Liver (tissue), 8 donors: ENCODE measurements at regions not wholly inside any gene's neighbourhood (a gene's known extent, or its start where the extent isn't known, plus 50 kb on each side); places are given as distances from the start of the nearest gene placed in this dataset.

Experiments
- DNase-seq: peaks from one replicate; pipeline ENCODE4 v3.0.0-alpha.2; 2017; ENCODE audit warnings: low spot score
- H3K27ac ChIP-seq, 2 donors: one replicate each; pipeline ENCODE4 v1.7.0; 2013; ENCODE audit warnings: inconsistent platforms in 2 of 2, low read length in 2 of 2, control low read depth in 1 of 2, low read depth in 1 of 2, mild to moderate bottlenecking in 1 of 2
- H3K27me3 ChIP-seq, 4 donors: one replicate each; pipeline versions ENCODE4 v1.6.1 to v1.7.0; 2013; ENCODE audit warnings: low read length in 3 of 4, inconsistent platforms in 1 of 4, mild to moderate bottlenecking in 1 of 4, moderate library complexity in 1 of 4; ENCODE audit not compliant: control insufficient read depth in 4 of 4, insufficient read depth in 4 of 4
- H3K36me3 ChIP-seq, 4 donors: one replicate each; pipeline versions ENCODE4 v1.6.1 to v1.7.0; 2013; ENCODE audit warnings: low read length in 3 of 4, mild to moderate bottlenecking in 3 of 4, low read depth in 1 of 4, moderate library complexity in 1 of 4; ENCODE audit not compliant: control insufficient read depth in 4 of 4, insufficient read depth in 3 of 4
- H3K4me1 ChIP-seq, 4 donors: one replicate each; pipeline versions ENCODE4 v1.6.1 to v1.7.0; 2013; ENCODE audit warnings: low read length in 3 of 4, mild to moderate bottlenecking in 3 of 4, moderate library complexity in 1 of 4; ENCODE audit not compliant: control insufficient read depth in 4 of 4, insufficient read depth in 4 of 4
- H3K4me3 ChIP-seq, 3 donors: one replicate each; pipeline versions ENCODE4 v1.6.1 to v1.7.0; 2013; ENCODE audit warnings: low read length in 3 of 3, control low read depth in 1 of 3, low read depth in 1 of 3, mild to moderate bottlenecking in 1 of 3
- H3K9ac ChIP-seq, 2 donors: one replicate each; pipeline ENCODE4 v1.7.0; 2013; ENCODE audit warnings: low read length in 2 of 2, mild to moderate bottlenecking in 2 of 2, moderate library complexity in 2 of 2, control low read depth in 1 of 2, low read depth in 1 of 2
- H3K9me3 ChIP-seq, 4 donors: one replicate each; pipeline versions ENCODE4 v1.6.1 to v1.7.0; 2013; ENCODE audit warnings: low read length in 3 of 4; ENCODE audit not compliant: control insufficient read depth in 4 of 4
- EGR1 ChIP-seq, 2 donors: IDR thresholded peaks; 2 replicates each; pipeline ENCODE4 v1.6.1; 2016 to 2018; ENCODE audit warnings: antibody characterized with exemption in 2 of 2, low read depth in 2 of 2
- FOXA1 ChIP-seq: IDR thresholded peaks from 2 replicates; pipeline ENCODE4 v1.6.1; 2016; ENCODE audit warnings: antibody characterized with exemption
- FOXA2 ChIP-seq: IDR thresholded peaks from 2 replicates; pipeline ENCODE4 v1.6.1; 2016; ENCODE audit warnings: antibody characterized with exemption
- GABPA ChIP-seq, 2 donors: IDR thresholded peaks in 1 of 2; conservative IDR thresholded peaks in 1 of 2; 2 replicates each; pipeline ENCODE4 v1.6.1; 2016; ENCODE audit warnings: antibody characterized with exemption in 2 of 2, mild to moderate bottlenecking in 1 of 2, moderate library complexity in 1 of 2
- HNF4A ChIP-seq, 2 donors: conservative IDR thresholded peaks; 2 replicates each; pipeline ENCODE4 v1.6.1; 2016; ENCODE audit warnings: antibody characterized with exemption in 2 of 2, mild to moderate bottlenecking in 2 of 2
- HNF4G ChIP-seq: IDR thresholded peaks from 2 replicates; pipeline ENCODE4 v1.6.1; 2016; ENCODE audit warnings: antibody characterized with exemption
- JUND ChIP-seq, 2 donors: IDR thresholded peaks; 2 replicates each; pipeline ENCODE4 v1.6.1; 2016; ENCODE audit warnings: antibody characterized with exemption in 2 of 2
- MAX ChIP-seq: IDR thresholded peaks from 2 replicates; pipeline ENCODE4 v1.6.1; 2016; ENCODE audit warnings: antibody characterized with exemption
- NR2F2 ChIP-seq: IDR thresholded peaks from 2 replicates; pipeline ENCODE4 v1.6.1; 2016; ENCODE audit warnings: antibody characterized with exemption
- RAD21 ChIP-seq, 2 donors: IDR thresholded peaks; 2 replicates each; pipeline ENCODE4 v1.6.1; 2016; ENCODE audit warnings: antibody characterized with exemption in 2 of 2, mild to moderate bottlenecking in 2 of 2
- REST ChIP-seq: IDR thresholded peaks from 2 replicates; pipeline ENCODE4 v1.6.1; 2016; ENCODE audit warnings: antibody characterized with exemption, mild to moderate bottlenecking
- RXRA ChIP-seq, 2 donors: IDR thresholded peaks; 2 replicates each; pipeline ENCODE4 v1.6.1; 2017 to 2018; ENCODE audit warnings: antibody characterized with exemption in 2 of 2, mild to moderate bottlenecking in 1 of 2
- SP1 ChIP-seq: IDR thresholded peaks from 2 replicates; pipeline ENCODE4 v1.6.1; 2018; ENCODE audit warnings: antibody characterized with exemption, mild to moderate bottlenecking
- TAF1 ChIP-seq: conservative IDR thresholded peaks from 2 replicates; pipeline ENCODE4 v1.6.1; 2016; ENCODE audit warnings: antibody characterized with exemption, mild to moderate bottlenecking
- YY1 ChIP-seq: IDR thresholded peaks from 2 replicates; pipeline ENCODE4 v1.6.1; 2016; ENCODE audit warnings: antibody characterized with exemption, mild to moderate bottlenecking
- ZBTB33 ChIP-seq: IDR thresholded peaks from 2 replicates; pipeline ENCODE4 v1.6.1; 2016; ENCODE audit warnings: antibody characterized with exemption
- WGBS: extraction: QIAGEN DNeasy Blood & Tissue Kit; methylation state at CpG from one replicate; pipeline ENCODE4 v1.1.7; 2013; 5-methylcytosine and 5-hydroxymethylcytosine counted together
- TF ChIP-seq, protein P1 (sequence below): IDR thresholded peaks from 2 replicates; pipeline ENCODE4 v1.6.1; 2016; ENCODE audit warnings: antibody characterized with exemption
- TF ChIP-seq, protein P2 (sequence below): fragments of 150-350 bp; IDR thresholded peaks from 2 replicates; pipeline ENCODE4 v1.5.1; 2017; ENCODE audit warnings: improper control_type of control experiment, low read depth, low read length; ENCODE audit not compliant: missing input control
- donor health status: healthy.
- donor health status: healthy.
- donor health status: healthy.
- donor health status: healthy.
- donor health status: healthy.

GRCh38 chr5:130815246-130815645 lies 349.8 kb downstream of the HINT1 start:
- Histone ChIP-seq H3K9ac (no peak overlapping the region), H3K36me3 (no peaks in the 10 kb centered on the region), H3K4me1 (no peaks in the 10 kb centered on the region), H3K27me3 (peaks cover 0 to 3% (median 0%) of the 10 kb centered on the region in 4 donors), H3K9me3 (no peaks in the 10 kb centered on the region), H3K4me3 (no peak overlapping the region), H3K27ac (no peak overlapping the region)
- TF ChIP-seq ZBTB33 (no peak), HNF4G (no peak), GABPA (IDR thresholded peaks at IDR 0.05 in 1 of 2, conservative IDR thresholded peaks at IDR 0.05 in 1 of 2) (no peak), HNF4A (conservative IDR thresholded peaks at IDR 0.05) (no peak), FOXA2 (no peak), MAX (no peak), EGR1 (IDR thresholded peaks at IDR 0.05; ENCODE audit: low read depth in 2 of 2) (no peak), NR2F2 (no peak), FOXA1 (no peak), TAF1 (no peak), REST (no peak), YY1 (no peak), JUND (IDR thresholded peaks at IDR 0.05) (no peak), RAD21 (IDR thresholded peaks at IDR 0.05) (no peak)
- TF ChIP-seq, protein P1, sequence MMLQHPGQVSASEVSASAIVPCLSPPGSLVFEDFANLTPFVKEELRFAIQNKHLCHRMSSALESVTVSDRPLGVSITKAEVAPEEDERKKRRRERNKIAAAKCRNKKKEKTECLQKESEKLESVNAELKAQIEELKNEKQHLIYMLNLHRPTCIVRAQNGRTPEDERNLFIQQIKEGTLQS, result no peak
- TF ChIP-seq, protein P2, sequence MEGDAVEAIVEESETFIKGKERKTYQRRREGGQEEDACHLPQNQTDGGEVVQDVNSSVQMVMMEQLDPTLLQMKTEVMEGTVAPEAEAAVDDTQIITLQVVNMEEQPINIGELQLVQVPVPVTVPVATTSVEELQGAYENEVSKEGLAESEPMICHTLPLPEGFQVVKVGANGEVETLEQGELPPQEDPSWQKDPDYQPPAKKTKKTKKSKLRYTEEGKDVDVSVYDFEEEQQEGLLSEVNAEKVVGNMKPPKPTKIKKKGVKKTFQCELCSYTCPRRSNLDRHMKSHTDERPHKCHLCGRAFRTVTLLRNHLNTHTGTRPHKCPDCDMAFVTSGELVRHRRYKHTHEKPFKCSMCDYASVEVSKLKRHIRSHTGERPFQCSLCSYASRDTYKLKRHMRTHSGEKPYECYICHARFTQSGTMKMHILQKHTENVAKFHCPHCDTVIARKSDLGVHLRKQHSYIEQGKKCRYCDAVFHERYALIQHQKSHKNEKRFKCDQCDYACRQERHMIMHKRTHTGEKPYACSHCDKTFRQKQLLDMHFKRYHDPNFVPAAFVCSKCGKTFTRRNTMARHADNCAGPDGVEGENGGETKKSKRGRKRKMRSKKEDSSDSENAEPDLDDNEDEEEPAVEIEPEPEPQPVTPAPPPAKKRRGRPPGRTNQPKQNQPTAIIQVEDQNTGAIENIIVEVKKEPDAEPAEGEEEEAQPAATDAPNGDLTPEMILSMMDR, result no peak
- DNase-seq, result no peak

DNA sequence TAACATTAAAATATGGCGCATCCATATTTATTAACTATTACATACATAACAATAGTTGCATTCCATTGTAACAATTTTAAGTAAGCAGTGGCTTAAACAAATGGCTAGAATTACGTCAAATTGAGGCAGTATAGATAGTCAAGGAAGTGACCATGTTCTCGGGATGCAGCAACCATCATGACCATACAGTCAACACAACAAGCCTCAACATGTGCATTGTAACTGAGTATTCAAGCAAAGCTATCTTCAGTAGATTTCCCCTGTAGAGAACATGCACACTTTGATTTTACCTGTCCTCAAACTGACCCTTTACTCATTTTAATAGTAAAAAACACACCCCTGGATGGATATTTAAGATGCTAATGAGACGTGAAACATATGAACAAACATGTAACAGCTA lies 356.4 kb downstream of the HINT1 start:
- no peaks in the 10 kb centered on the region for H3K36me3 ChIP-seq
- no peaks in the 10 kb centered on the region for H3K4me1 ChIP-seq
- no peak overlapping the region for H3K4me3 ChIP-seq
- no peaks in the 10 kb centered on the region for H3K9me3 ChIP-seq
- H3K27ac ChIP-seq, result no peak overlapping the region
- peaks cover 0 to 4% (median 0%) of the 10 kb centered on the region in 4 donors for H3K27me3 ChIP-seq
- no peak overlapping the region for H3K9ac ChIP-seq
- DNase-seq, result no peak
- 79% methylated on average over 4 of the region's 4 CpGs for WGBS
- TF ChIP-seq SP1 (no peak), HNF4G (no peak), MAX (no peak), ZBTB33 (no peak), RXRA (IDR thresholded peaks at IDR 0.05) (no peak)
- TF ChIP-seq, protein P2, result no peak
